ENCODE measurements at regions not wholly inside any gene's neighbourhood (a gene's known extent, or its start where the extent isn't known, plus 50 kb on each side); places are given as distances from the start of the nearest gene placed in this dataset.

- TF ChIP-seq, protein P1, sequence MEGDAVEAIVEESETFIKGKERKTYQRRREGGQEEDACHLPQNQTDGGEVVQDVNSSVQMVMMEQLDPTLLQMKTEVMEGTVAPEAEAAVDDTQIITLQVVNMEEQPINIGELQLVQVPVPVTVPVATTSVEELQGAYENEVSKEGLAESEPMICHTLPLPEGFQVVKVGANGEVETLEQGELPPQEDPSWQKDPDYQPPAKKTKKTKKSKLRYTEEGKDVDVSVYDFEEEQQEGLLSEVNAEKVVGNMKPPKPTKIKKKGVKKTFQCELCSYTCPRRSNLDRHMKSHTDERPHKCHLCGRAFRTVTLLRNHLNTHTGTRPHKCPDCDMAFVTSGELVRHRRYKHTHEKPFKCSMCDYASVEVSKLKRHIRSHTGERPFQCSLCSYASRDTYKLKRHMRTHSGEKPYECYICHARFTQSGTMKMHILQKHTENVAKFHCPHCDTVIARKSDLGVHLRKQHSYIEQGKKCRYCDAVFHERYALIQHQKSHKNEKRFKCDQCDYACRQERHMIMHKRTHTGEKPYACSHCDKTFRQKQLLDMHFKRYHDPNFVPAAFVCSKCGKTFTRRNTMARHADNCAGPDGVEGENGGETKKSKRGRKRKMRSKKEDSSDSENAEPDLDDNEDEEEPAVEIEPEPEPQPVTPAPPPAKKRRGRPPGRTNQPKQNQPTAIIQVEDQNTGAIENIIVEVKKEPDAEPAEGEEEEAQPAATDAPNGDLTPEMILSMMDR (conservative IDR thresholded peaks at IDR 0.05; ENCODE audit: low read depth, low read length): no peak
- no peak for TF ChIP-seq EZH2 (IDR thresholded peaks at IDR 0.05; ENCODE audit: low read length, unreplicated experiment)
- TF ChIP-seq EZH2phosphoT487 (IDR thresholded peaks at IDR 0.05; ENCODE audit: borderline replicate concordance, low read length): no peak
Measured at GRCh38 chr13:78024996-78025395, 106.4 kb upstream of the EDNRB start.
